ENCODE measurements at regions not wholly inside any gene's neighbourhood (a gene's known extent, or its start where the extent isn't known, plus 50 kb on each side); places are given as distances from the start of the nearest gene placed in this dataset.

DNA sequence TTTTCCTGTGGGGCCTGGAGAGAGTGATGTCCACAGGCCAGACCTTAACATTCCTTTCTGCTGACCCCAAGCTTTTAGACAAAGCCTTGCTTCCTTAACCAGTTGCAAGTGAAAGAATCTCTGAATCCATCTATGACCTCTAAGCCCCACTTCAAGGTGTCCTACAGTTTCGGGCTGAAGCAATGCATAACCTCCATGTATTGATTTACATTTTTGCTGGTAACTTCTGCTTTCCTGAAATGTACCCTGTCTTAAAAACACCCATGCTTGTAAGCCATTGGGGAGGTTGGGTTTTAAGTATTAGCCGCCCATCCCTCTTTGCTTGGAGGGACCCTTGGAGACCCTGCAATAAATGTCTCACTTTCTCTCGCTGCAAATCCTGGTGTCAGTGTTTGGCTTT lies 190.6 kb downstream of the VRK1 start:
- Histone ChIP-seq H3K36me3 (no peaks in the 10 kb centered on the region), H3K4me3 (no peak overlapping the region), H4K20me1 (no peaks in the 10 kb centered on the region), H3K27ac (peak overlapping the region in 5 of 11 experiments; percentile 4 to 30 (median 25); a peak in 4 of 22 replicates), H3K27me3 (no peaks in the 10 kb centered on the region), H3K4me2 (peak overlapping the region; percentile 57 to 85 (median 75)), H3K4me1 (peaks cover 17 to 43% (median 35%) of the 10 kb centered on the region in 10 experiments), H3K9ac (no peak overlapping the region), H3K9me3 (replicated peaks in 1 of 11) (peaks cover 0 to 27% (median 12%) of the 10 kb centered on the region in 11 experiments; a peak in 13 of 22 replicates)
- no peak for TF ChIP-seq Cebpa-rat (IDR thresholded peaks at IDR 0.05)

DNA sequence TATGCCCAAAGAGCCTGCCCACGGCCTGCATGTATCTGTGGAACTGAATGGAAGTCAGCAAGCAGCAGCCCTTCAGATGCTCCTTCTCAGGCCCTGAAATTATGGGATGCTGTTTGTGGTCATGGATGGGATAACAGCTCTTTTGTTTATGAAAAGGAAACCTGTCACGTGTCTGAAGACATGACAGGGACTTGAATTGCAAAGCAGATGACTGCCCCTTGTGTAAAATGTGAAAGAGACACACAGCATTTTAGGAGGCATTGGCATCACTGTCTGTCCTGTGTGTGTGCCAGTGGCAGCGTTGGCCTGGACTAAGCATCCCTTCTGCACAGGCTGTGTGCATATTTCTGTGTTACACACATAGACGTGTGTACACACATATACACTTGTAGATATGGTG lies 192.1 kb downstream of the VRK1 start:
- Histone ChIP-seq H3K9ac (no peak overlapping the region), H3K4me2 (peak overlapping the region in 6 of 11 experiments; percentile 20 to 47 (median 37); a peak in 12 of 22 replicates), H3K27me3 (no peaks in the 10 kb centered on the region), H3K4me1 (peaks cover 17 to 43% (median 35%) of the 10 kb centered on the region in 10 experiments), H3K4me3 (no peak overlapping the region), H3K36me3 (no peaks in the 10 kb centered on the region), H4K20me1 (no peaks in the 10 kb centered on the region), H3K9me3 (replicated peaks in 1 of 11) (peaks cover 0 to 19% (median 9%) of the 10 kb centered on the region in 11 experiments; a peak in 13 of 22 replicates), H3K27ac (no peak overlapping the region)
- no peak for TF ChIP-seq Cebpa-rat (IDR thresholded peaks at IDR 0.05)

DNA sequence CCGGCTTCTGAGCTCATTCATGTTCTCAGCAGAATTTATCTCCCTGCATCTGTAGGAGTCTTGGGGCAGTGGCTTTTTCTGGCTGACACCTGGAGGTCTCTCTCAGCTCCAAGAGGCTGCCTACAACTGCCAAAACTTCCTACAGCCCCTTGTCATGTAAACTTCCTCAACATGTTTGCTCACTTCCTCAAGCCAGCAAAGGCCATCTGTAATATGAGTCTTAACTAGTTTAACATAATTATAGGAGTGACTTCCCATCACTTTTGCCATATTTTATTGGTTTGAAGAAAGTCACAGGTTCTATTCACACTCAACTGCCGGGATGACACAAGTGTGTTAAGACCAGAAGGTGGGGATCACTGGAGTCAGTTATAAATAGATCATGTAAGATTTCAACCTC lies 194.0 kb downstream of the VRK1 start:
- H3K9me3 ChIP-seq (replicated peaks in 1 of 11) = peaks cover 0 to 13% (median 7%) of the 10 kb centered on the region in 11 experiments; a peak in 11 of 22 replicates
- TF ChIP-seq Cebpa-rat (IDR thresholded peaks at IDR 0.05) = no peak
- H3K4me1 ChIP-seq = peaks cover 17 to 41% (median 32%) of the 10 kb centered on the region in 10 experiments
- no peaks in the 10 kb centered on the region for H4K20me1 ChIP-seq
- H3K4me3 ChIP-seq = no peak overlapping the region
- no peaks in the 10 kb centered on the region for H3K36me3 ChIP-seq
- H3K27me3 ChIP-seq = no peaks in the 10 kb centered on the region
- no peak overlapping the region for H3K9ac ChIP-seq
- peak overlapping the region in 5 of 11 experiments; percentile 0 to 34 (median 16); a peak in 5 of 22 replicates for H3K4me2 ChIP-seq
- no peak overlapping the region for H3K27ac ChIP-seq

DNA sequence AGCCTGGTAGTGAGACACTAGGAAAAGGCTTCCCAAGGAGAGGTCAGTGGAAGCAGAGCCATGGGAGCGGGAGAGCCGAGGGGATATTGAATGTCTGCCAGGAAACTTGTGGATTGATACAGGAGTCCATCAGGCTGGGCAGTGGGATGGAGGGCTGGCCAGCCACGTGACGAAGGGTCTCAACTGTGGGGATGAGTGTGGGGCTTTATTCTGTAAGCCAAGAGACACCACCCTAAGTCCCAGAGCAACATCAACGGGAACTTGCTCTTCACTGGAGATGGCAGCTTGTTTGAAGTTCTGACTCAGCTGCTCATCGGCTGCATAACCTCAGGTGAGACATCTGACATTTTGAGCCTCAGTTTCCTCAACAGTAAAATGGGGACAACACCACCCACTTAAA lies 197.8 kb downstream of the VRK1 start:
- peaks cover 0 to 17% (median 10%) of the 10 kb centered on the region in 11 experiments; a peak in 18 of 22 replicates for H3K9me3 ChIP-seq (replicated peaks in 1 of 11)
- H3K27ac ChIP-seq = no peak overlapping the region
- no peaks in the 10 kb centered on the region for H3K27me3 ChIP-seq
- H3K4me3 ChIP-seq = no peak overlapping the region
- no peaks in the 10 kb centered on the region for H4K20me1 ChIP-seq
- no peak overlapping the region for H3K9ac ChIP-seq
- H3K4me2 ChIP-seq = no peak overlapping the region
- peaks cover 0 to 17% (median 12%) of the 10 kb centered on the region in 10 experiments; a peak in 13 of 20 replicates for H3K4me1 ChIP-seq
- no peak for TF ChIP-seq Cebpa-rat (IDR thresholded peaks at IDR 0.05)
- no peaks in the 10 kb centered on the region for H3K36me3 ChIP-seq

DNA sequence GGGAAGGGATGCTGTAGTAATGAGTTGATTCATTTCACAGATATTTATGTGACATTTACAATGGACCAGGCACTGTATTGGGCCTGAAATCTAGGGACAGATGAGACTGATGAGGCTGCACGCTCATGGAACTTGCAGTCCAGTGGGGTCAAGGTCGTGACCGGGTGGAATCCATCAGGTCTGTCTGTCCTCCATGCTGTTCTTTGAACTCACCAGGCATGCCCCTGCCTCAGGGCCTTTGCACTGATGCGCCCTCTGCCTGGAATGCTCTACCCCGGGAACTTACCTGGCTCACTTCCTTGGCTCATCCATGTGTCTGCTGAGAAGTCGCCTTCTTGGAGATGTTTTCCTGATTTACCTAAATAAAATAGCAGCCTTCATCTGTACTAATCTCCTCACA lies 200.1 kb downstream of the VRK1 start:
- Histone ChIP-seq H3K4me1 (peaks cover 0 to 10% (median 6%) of the 10 kb centered on the region in 10 experiments; a peak in 10 of 20 replicates), H4K20me1 (no peaks in the 10 kb centered on the region), H3K4me3 (no peak overlapping the region), H3K27ac (no peak overlapping the region), H3K4me2 (no peak overlapping the region), H3K9ac (no peak overlapping the region), H3K27me3 (no peaks in the 10 kb centered on the region), H3K9me3 (replicated peaks in 1 of 11) (peaks cover 11 to 26% (median 21%) of the 10 kb centered on the region in 11 experiments), H3K36me3 (peaks cover 0 to 6% (median 0%) of the 10 kb centered on the region in 11 experiments; a peak in 2 of 22 replicates)
- no peak for TF ChIP-seq Cebpa-rat (IDR thresholded peaks at IDR 0.05)

DNA sequence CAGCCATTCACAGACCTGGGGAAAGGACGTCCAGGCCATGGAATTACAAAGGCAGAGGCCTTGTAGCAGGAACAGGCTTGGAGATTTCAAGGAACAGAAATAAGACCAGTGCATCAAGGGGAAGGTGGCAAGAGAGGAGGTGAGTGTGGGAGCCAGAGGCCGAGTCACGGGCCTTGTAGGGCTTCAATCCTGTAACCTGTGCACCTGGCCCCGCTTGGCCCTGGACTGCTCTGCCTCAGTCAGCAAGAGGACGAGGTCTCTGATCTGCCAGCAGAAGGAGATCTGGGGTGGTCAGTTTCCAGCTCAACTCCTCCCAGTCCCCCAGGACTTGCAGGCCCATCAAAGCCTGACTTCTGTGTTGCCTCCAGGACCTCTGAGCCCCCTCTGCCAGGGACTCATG lies 200.8 kb downstream of the VRK1 start:
- Histone ChIP-seq H3K27me3 (no peaks in the 10 kb centered on the region), H4K20me1 (no peaks in the 10 kb centered on the region), H3K9ac (no peak overlapping the region), H3K36me3 (peaks cover 0 to 6% (median 0%) of the 10 kb centered on the region in 11 experiments; a peak in 2 of 22 replicates), H3K4me1 (peaks cover 0 to 10% (median 6%) of the 10 kb centered on the region in 10 experiments; a peak in 10 of 20 replicates), H3K27ac (no peak overlapping the region), H3K4me2 (no peak overlapping the region), H3K4me3 (no peak overlapping the region), H3K9me3 (replicated peaks in 1 of 11) (peaks cover 11 to 27% (median 22%) of the 10 kb centered on the region in 11 experiments)
- TF ChIP-seq Cebpa-rat (IDR thresholded peaks at IDR 0.05) = no peak

DNA sequence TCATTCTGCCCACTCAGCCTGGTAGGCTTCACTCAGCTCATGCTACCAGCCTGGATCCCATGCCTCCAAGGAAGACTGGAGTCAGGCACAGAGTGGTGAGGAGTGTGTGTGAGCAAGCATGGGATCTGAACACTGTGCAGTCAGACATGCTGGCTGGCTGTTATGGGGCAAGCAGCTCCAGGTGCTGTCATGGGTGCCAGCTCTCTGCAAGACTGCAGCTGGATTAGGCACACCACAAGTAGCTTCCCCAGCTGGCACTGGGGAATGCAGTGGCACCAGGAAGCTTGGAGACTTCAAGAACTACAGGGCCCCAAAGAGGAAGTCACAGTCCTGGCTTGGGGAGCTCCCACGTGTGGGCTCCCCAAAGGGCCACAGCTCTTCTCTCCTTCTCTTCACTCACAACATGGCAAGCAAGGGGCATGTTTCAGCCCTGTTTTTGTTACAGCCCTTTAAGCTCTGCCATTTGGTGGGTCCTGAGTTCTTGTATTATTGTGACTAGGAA lies 202.5 kb downstream of the VRK1 start:
- no peak for TF ChIP-seq Cebpa-rat (IDR thresholded peaks at IDR 0.05)
- peaks cover 0 to 6% (median 0%) of the 10 kb centered on the region in 11 experiments; a peak in 2 of 22 replicates for H3K36me3 ChIP-seq

DNA sequence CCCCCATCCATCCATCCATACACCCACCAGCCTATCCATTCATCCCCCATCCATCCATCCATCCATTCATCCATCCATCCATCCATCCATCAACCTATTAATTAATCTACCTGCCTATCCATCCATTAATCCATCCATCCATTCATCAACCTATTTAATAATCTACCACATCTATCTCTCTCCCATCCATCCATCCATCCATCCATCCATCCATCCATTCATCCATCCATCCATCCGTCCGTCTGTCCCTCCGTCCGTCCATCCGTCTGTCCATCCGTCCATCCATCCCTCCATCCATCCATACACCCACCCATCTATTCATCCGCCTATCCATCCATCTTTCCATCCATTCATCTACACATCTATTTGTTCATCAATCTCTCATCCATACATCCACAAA lies 205.3 kb downstream of the VRK1 start:
- Histone ChIP-seq H3K36me3 (peaks cover 0 to 6% (median 0%) of the 10 kb centered on the region in 11 experiments; a peak in 3 of 22 replicates), H3K4me2 (no peak overlapping the region), H3K27me3 (no peaks in the 10 kb centered on the region), H3K4me1 (peaks cover 0 to 10% (median 6%) of the 10 kb centered on the region in 10 experiments; a peak in 10 of 20 replicates), H3K4me3 (no peak overlapping the region), H3K27ac (no peak overlapping the region), H4K20me1 (no peaks in the 10 kb centered on the region), H3K9ac (no peak overlapping the region), H3K9me3 (replicated peaks in 1 of 11) (peaks cover 26 to 51% (median 40%) of the 10 kb centered on the region in 11 experiments)
- no peak for TF ChIP-seq Cebpa-rat (IDR thresholded peaks at IDR 0.05)

More for the DNA sequence above, 202.5 kb downstream of the VRK1 start:
- Histone ChIP-seq H3K27ac (no peak overlapping the region), H3K4me1 (peaks cover 0 to 10% (median 6%) of the 10 kb centered on the region in 10 experiments; a peak in 10 of 20 replicates), H3K27me3 (no peaks in the 10 kb centered on the region), H3K9me3 (replicated peaks in 1 of 11) (peaks cover 11 to 32% (median 24%) of the 10 kb centered on the region in 11 experiments), H3K9ac (no peak overlapping the region), H3K4me2 (peak overlapping the region in 4 of 11 experiments; percentile 15 to 32 (median 20); a peak in 4 of 22 replicates), H3K4me3 (no peak overlapping the region), H4K20me1 (no peaks in the 10 kb centered on the region)

DNA sequence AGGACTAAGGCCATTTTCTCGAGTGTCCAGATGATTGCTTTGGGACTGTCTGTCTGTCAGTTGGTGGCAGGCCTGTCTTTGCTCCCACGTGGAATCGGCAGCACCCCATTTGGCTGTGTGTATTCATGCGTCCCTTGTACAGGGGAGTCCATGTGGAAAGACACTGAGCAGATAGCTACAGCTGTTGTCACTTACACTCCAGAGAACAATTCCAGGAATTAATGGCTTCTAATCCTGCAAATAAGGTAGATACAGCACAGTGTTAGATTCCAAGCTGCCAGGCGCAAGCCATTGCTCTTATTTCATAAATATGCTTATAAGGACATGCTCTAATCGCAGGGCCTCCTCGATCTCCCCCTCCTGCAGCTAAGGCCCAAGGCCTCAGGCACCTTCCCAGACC lies 208.8 kb downstream of the VRK1 start:
- Histone ChIP-seq H3K9me3 (replicated peaks in 1 of 11) (peaks cover 27 to 49% (median 39%) of the 10 kb centered on the region in 11 experiments), H3K4me1 (no peaks in the 10 kb centered on the region), H3K4me2 (no peak overlapping the region), H3K27me3 (no peaks in the 10 kb centered on the region; a peak in 1 of 22 replicates), H3K4me3 (no peak overlapping the region), H3K36me3 (peaks cover 0 to 3% (median 0%) of the 10 kb centered on the region in 11 experiments; a peak in 1 of 22 replicates), H3K9ac (no peak overlapping the region), H4K20me1 (no peaks in the 10 kb centered on the region), H3K27ac (no peak overlapping the region)
- TF ChIP-seq Cebpa-rat (IDR thresholded peaks at IDR 0.05) = no peak

Data from BLaER1 treated with 17β-estradiol and CSF1 and Interleukin-3, amounts not matched to agents 10 nM and 100 nM (cell line).